Cardiac muscle cell (in vitro differentiated cells and primary cell): ENCODE measurements at regions not wholly inside any gene's neighbourhood (a gene's known extent, or its start where the extent isn't known, plus 50 kb on each side); places are given as distances from the start of the nearest gene placed in this dataset.

Experiments
- DNase-seq, 2 donors: peaks; one replicate each; pipeline versions ENCODE4 v3.0.0 to v3.0.0-alpha.2; 2010 to 2017; ENCODE audit warnings: low read depth in 1 of 2, low spot score in 1 of 2
- H3K27ac ChIP-seq: fragments of 200-600 bp; sonication (generic); 2 replicates; pipeline ENCODE4 v1.5.1; 2016
- H3K27me3 ChIP-seq: fragments of 200-600 bp; sonication (generic); 2 replicates; pipeline ENCODE4 v1.6.0; 2016; ENCODE audit warnings: control low read depth
- H3K36me3 ChIP-seq: fragments of 200-600 bp; sonication (generic); 2 replicates; pipeline ENCODE4 v1.5.1; 2016; ENCODE audit warnings: control low read depth
- H3K4me1 ChIP-seq: fragments of 200-600 bp; sonication (generic); 2 replicates; pipeline ENCODE4 v1.8.1; 2017; ENCODE audit warnings: low read depth, mild to moderate bottlenecking, mixed run types
- H3K4me3 ChIP-seq: fragments of 200-600 bp; sonication (generic); 2 replicates; pipeline ENCODE4 v1.5.1; 2016; ENCODE audit warnings: mild to moderate bottlenecking
- H3K9me3 ChIP-seq: fragments of 200-600 bp; sonication (generic); 2 replicates; pipeline ENCODE4 v1.5.1; 2017; ENCODE audit warnings: low read depth, mild to moderate bottlenecking, control low read depth
- TF ChIP-seq, protein P1 (sequence below): IDR thresholded peaks from 2 replicates; pipeline ENCODE4 v1.5.1; 2012; ENCODE audit warnings: low read depth, mild to moderate bottlenecking, low read length

GRCh38 chr4:23441530-23442069 is 448.2 kb downstream of the PPARGC1A start:
- H3K4me3 ChIP-seq = no peak overlapping the region
- H3K4me1 ChIP-seq = no peaks in the 10 kb centered on the region
- no peak for DNase-seq
- no peak overlapping the region for H3K27ac ChIP-seq
- TF ChIP-seq, protein P1, sequence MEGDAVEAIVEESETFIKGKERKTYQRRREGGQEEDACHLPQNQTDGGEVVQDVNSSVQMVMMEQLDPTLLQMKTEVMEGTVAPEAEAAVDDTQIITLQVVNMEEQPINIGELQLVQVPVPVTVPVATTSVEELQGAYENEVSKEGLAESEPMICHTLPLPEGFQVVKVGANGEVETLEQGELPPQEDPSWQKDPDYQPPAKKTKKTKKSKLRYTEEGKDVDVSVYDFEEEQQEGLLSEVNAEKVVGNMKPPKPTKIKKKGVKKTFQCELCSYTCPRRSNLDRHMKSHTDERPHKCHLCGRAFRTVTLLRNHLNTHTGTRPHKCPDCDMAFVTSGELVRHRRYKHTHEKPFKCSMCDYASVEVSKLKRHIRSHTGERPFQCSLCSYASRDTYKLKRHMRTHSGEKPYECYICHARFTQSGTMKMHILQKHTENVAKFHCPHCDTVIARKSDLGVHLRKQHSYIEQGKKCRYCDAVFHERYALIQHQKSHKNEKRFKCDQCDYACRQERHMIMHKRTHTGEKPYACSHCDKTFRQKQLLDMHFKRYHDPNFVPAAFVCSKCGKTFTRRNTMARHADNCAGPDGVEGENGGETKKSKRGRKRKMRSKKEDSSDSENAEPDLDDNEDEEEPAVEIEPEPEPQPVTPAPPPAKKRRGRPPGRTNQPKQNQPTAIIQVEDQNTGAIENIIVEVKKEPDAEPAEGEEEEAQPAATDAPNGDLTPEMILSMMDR = no peak
- no peaks in the 10 kb centered on the region for H3K36me3 ChIP-seq
- no peaks in the 10 kb centered on the region for H3K27me3 ChIP-seq
- H3K9me3 ChIP-seq = no peaks in the 10 kb centered on the region

DNA sequence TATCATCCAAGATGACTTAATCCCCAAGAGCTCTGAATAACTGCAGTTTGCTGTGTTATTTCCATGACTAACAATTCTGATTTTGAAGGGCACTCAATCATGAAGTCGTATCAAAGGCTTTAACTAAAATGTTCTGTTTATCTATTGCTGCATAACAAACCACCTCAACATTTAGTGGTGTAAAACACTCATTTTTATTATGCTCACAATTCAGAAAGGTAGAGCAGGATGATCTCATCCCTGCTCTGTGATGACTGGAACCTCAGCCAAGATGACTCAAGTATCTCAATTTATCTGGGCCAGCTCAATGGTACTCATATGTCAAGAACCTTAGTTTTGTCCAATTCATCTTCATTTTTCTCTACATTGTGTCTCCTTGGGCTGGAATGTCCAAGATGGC is 451.1 kb downstream of the PPARGC1A start:
- no peaks in the 10 kb centered on the region for H3K27me3 ChIP-seq
- no peaks in the 10 kb centered on the region for H3K9me3 ChIP-seq
- no peak overlapping the region for H3K27ac ChIP-seq
- TF ChIP-seq, protein P1 = no peak
- H3K4me3 ChIP-seq = no peak overlapping the region
- DNase-seq = no peak
- H3K36me3 ChIP-seq = no peaks in the 10 kb centered on the region
- no peaks in the 10 kb centered on the region for H3K4me1 ChIP-seq

- no peak for DNase-seq
- H3K4me1 ChIP-seq = no peaks in the 10 kb centered on the region
- H3K27ac ChIP-seq = no peak overlapping the region
- no peak overlapping the region for H3K4me3 ChIP-seq
- TF ChIP-seq, protein P1 = no peak
- no peaks in the 10 kb centered on the region for H3K36me3 ChIP-seq
- H3K9me3 ChIP-seq = no peaks in the 10 kb centered on the region
- no peaks in the 10 kb centered on the region for H3K27me3 ChIP-seq
These were observed 460.4 kb downstream of the PPARGC1A start for GRCh38 chr4:23429497-23429896.

GRCh38 chr4:23425570-23425969 is 464.3 kb downstream of the PPARGC1A start:
- no peak overlapping the region for H3K27ac ChIP-seq
- no peaks in the 10 kb centered on the region for H3K36me3 ChIP-seq
- H3K4me3 ChIP-seq = no peak overlapping the region
- TF ChIP-seq, protein P1 = no peak
- no peaks in the 10 kb centered on the region for H3K9me3 ChIP-seq
- no peak for DNase-seq
- H3K27me3 ChIP-seq = no peaks in the 10 kb centered on the region
- H3K4me1 ChIP-seq = no peaks in the 10 kb centered on the region

GRCh38 chr4:23423540-23423939 is 466.3 kb downstream of the PPARGC1A start:
- Histone ChIP-seq H3K4me1 (no peaks in the 10 kb centered on the region), H3K4me3 (no peak overlapping the region), H3K27me3 (no peaks in the 10 kb centered on the region), H3K36me3 (no peaks in the 10 kb centered on the region), H3K9me3 (no peaks in the 10 kb centered on the region), H3K27ac (no peak overlapping the region)
- no peak for DNase-seq
- TF ChIP-seq, protein P1 = no peak

DNA sequence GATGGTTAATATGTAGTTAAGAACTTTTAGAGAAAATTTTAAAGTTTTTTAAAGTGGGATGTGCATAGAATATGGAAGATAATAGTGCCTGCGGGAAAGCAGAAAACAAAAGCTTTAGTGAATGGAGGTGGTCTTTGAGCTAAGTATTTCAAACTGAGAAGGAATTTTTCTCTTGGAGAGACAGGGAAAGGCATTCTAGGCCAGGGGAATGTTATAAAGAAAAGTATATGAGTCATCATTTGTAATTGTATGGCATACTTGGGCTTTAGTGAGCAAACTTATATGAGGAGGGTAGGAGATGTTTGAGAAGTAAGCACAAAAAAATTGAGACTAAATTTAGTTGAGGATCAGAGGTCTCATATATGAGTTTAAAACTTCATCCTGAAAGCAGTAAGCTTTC is 467.0 kb downstream of the PPARGC1A start:
- Histone ChIP-seq H3K4me1 (no peaks in the 10 kb centered on the region), H3K27me3 (no peaks in the 10 kb centered on the region), H3K4me3 (no peak overlapping the region), H3K36me3 (no peaks in the 10 kb centered on the region), H3K9me3 (no peaks in the 10 kb centered on the region), H3K27ac (no peak overlapping the region)
- TF ChIP-seq, protein P1 = no peak
- no peak for DNase-seq
